Neural progenitor cell (in vitro differentiated cells): ENCODE measurements at regions not wholly inside any gene's neighbourhood (a gene's known extent, or its start where the extent isn't known, plus 50 kb on each side); places are given as distances from the start of the nearest gene placed in this dataset.

ENCODE experiments used
- CTCF ChIP-seq: fragments of 200-600 bp; sonication (generic); IDR thresholded peaks from 2 replicates; pipeline ENCODE4 v1.5.1; 2017; ENCODE audit warnings: antibody characterized with exemption, mild to moderate bottlenecking
- EZH2 ChIP-seq: fragments of 200-600 bp; sonication (generic); IDR thresholded peaks from 2 replicates; pipeline ENCODE4 v1.6.1; 2017; ENCODE audit warnings: antibody characterized with exemption, mild to moderate bottlenecking, moderate library complexity
- EZH2phosphoT487 ChIP-seq: fragments of 200-600 bp; sonication (generic); IDR thresholded peaks from 2 replicates; pipeline ENCODE4 v1.6.1; 2017; ENCODE audit warnings: antibody characterized with exemption

GRCh38 chr11:127334466-127334865 lies 333.9 kb upstream of the KIRREL3 start:
- TF ChIP-seq CTCF, result no peak
- no peak for TF ChIP-seq EZH2
- no peak for TF ChIP-seq EZH2phosphoT487
